Lower leg skin (tissue), 4 donors: ENCODE measurements at regions not wholly inside any gene's neighbourhood (a gene's known extent, or its start where the extent isn't known, plus 50 kb on each side); places are given as distances from the start of the nearest gene placed in this dataset.

ENCODE experiments used
- DNase-seq, 2 donors: peaks; one replicate each; pipeline ENCODE4 v3.0.0-alpha.2; 2019; ENCODE audit warnings: low spot score in 2 of 2
- H3K4me3 ChIP-seq: fragments of 200-600 bp; sonication (generic); 2 replicates; pipeline ENCODE4 v1.5.1; 2017; ENCODE audit warnings: mild to moderate bottlenecking, low read depth; ENCODE audit not compliant: poor library complexity, severe bottlenecking
- POLR2A ChIP-seq, 2 donors: fragments of 450-650 bp; IDR thresholded peaks; one replicate each; pipeline ENCODE4 v1.6.1; 2016 to 2017; ENCODE audit warnings: antibody characterized with exemption in 2 of 2, mild to moderate bottlenecking in 1 of 2, moderate library complexity in 1 of 2
- WGBS, 2 donors: methylation state at CpG; one replicate each; pipeline ENCODE4 v1.1.5; 2018; 5-methylcytosine and 5-hydroxymethylcytosine counted together
- intact Hi-C: fragments of 100-400 bp; cut with DNase I; formaldehyde crosslinking; loops from one replicate; pipeline ENCODE4 v1.15.0; 2023; ENCODE audit warnings: low total_unique reads
- TF ChIP-seq, protein P1 (sequence below), 3 donors: fragments of 450-650 bp; IDR thresholded peaks; one replicate each; pipeline ENCODE4 v1.5.1; 2016; ENCODE audit warnings: antibody characterized with exemption in 3 of 3, mild to moderate bottlenecking in 3 of 3, moderate library complexity in 2 of 3

DNA sequence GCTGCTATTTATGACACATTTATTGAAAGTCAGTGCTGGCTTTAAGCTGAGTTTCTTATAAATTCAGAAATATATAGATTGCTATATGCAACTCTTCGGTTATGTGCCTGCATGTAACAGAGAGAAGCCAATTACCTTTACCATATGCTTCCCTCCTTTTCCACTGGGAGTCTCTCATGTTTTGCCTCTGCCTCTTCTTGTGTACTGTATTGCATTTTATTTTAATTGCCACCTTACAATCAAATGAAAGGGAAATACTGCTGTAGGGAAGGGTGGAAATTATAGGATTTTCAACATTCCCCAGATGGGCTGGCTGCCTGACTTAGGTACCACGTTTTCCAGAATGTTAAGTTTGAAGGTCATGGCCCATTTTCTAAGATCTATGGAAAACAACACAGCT is 655.4 kb upstream of the SLIT2 start:
- 52 to 57% methylated on average over 2 of the region's 2 CpGs for WGBS, 2 donors
- TF ChIP-seq POLR2A (IDR thresholded peaks at IDR 0.05) = no peak
- TF ChIP-seq, protein P1, sequence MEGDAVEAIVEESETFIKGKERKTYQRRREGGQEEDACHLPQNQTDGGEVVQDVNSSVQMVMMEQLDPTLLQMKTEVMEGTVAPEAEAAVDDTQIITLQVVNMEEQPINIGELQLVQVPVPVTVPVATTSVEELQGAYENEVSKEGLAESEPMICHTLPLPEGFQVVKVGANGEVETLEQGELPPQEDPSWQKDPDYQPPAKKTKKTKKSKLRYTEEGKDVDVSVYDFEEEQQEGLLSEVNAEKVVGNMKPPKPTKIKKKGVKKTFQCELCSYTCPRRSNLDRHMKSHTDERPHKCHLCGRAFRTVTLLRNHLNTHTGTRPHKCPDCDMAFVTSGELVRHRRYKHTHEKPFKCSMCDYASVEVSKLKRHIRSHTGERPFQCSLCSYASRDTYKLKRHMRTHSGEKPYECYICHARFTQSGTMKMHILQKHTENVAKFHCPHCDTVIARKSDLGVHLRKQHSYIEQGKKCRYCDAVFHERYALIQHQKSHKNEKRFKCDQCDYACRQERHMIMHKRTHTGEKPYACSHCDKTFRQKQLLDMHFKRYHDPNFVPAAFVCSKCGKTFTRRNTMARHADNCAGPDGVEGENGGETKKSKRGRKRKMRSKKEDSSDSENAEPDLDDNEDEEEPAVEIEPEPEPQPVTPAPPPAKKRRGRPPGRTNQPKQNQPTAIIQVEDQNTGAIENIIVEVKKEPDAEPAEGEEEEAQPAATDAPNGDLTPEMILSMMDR (IDR thresholded peaks at IDR 0.05) = no peak
- no peak for DNase-seq
- H3K4me3 ChIP-seq = no peak overlapping the region
- intact Hi-C loops = no loop called here

DNA sequence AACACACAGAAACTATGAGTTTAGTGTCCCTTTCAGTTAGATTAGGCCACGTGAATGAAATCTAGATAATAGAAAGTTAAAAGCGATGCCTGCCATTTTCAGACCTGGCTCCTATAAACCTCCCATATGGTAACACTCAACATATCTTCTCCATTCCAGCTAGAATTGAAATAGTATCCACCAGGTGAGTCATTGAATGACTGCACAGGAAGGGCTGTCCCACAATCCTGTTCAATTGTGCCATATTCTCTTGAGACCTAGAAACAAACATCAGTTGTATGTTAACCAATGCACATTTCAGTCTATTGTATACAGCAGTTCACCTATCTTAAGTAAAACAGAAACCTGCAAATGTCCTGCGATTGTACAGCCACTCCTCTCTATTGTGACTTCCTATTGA is 659.3 kb upstream of the SLIT2 start:
- H3K4me3 ChIP-seq = no peak overlapping the region
- TF ChIP-seq POLR2A (IDR thresholded peaks at IDR 0.05) = no peak
- TF ChIP-seq, protein P1 (IDR thresholded peaks at IDR 0.05) = no peak
- intact Hi-C loops = no loop called here
- DNase-seq = no peak
- WGBS, 2 donors = 89 to 92% methylated on average over 3 of the region's 3 CpGs

DNA sequence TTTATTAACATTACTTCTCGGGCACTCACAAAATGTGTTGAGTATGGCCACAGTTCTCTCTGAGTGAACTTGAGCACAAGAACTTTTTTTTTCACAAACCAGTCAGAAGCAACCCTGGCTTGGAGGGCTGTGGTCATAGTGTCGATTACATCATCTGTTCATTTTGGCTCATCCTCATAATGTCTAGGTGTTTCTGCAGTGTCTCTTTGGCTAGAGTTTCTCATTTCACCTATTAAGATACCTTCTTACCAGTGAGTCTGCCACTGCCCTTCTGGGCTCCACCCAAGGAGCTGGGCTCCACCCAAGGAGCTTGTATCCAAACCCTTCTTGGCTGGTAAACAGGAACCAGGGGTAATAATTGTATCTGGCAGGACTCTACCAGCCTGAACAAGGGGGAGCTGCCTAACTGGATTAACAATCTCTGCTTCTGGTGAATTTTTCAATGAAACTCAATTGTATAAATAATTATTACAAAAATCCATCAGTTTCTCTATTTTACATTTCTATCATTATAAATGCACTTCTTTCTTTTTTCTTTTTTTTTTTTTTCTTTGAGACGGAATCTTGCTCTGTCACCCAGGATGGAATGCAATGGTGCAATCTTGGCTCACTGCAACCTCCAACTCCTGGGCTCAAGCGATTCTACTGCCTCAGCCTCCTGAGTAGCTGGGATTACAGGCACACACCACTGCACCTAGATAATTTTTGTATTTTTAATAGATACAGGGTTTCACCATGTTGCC is 667.7 kb upstream of the SLIT2 start:
- intact Hi-C loops = no loop called here
- whole genome bisulfite sequencing, 2 donors = 53 to 62% methylated on average over 4 of the region's 4 CpGs

DNA sequence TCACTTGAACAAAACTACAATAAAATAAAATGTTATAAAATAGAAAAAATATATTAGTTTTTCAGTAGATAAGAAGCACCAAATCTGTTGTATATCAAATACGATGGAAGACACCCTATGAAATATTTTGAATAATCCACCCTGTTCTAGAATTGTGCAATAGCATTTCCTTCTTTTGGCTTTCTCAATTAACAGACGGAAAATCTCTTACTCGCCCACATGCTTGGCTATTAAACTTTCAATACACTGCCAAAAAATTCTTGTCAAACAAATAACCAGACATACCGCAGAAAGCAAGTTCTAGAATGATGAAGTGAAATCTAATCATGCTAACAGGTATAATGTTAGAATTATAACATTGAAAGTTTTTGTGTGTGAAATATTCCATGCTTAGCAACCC is 671.6 kb upstream of the SLIT2 start:
- TF ChIP-seq, protein P1 (IDR thresholded peaks at IDR 0.05) = no peak
- no peak for TF ChIP-seq POLR2A (IDR thresholded peaks at IDR 0.05)
- DNase-seq = no peak
- intact Hi-C loops = no loop called here
- 16 to 20% methylated on average over 4 of the region's 4 CpGs for WGBS, 2 donors
- no peak overlapping the region for H3K4me3 ChIP-seq

More for the DNA sequence above, 667.7 kb upstream of the SLIT2 start:
- no peak overlapping the region for H3K4me3 ChIP-seq
- peak in 1 of 2 donors; percentile 19 for DNase-seq
- no peak for TF ChIP-seq POLR2A (IDR thresholded peaks at IDR 0.05)
- TF ChIP-seq, protein P1 (IDR thresholded peaks at IDR 0.05) = no peak

DNA sequence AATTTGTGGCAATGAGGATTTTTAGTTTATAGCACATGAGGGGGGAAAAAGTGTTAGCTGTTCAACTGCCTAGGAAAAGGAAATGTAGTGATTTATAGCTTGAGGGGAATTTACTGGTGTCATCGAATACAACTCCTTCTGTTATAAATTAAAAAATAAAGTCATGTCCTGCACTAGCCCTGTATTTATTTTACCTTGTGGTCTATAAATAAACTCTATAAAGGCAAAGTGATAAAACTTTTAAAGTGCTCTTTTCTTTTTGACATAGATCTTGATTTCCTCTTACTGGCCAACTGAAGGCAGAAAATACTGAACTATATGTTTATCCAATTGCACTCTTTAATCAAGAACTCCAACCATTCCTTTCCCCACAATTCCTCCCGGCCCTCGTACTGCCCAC is 672.1 kb upstream of the SLIT2 start:
- no peak overlapping the region for H3K4me3 ChIP-seq
- no peak for DNase-seq
- TF ChIP-seq, protein P1 (IDR thresholded peaks at IDR 0.05) = no peak
- no peak for TF ChIP-seq POLR2A (IDR thresholded peaks at IDR 0.05)
- 37 to 56% methylated on average over 3 of the region's 3 CpGs for WGBS, 2 donors
- intact Hi-C loops = no loop called here

DNA sequence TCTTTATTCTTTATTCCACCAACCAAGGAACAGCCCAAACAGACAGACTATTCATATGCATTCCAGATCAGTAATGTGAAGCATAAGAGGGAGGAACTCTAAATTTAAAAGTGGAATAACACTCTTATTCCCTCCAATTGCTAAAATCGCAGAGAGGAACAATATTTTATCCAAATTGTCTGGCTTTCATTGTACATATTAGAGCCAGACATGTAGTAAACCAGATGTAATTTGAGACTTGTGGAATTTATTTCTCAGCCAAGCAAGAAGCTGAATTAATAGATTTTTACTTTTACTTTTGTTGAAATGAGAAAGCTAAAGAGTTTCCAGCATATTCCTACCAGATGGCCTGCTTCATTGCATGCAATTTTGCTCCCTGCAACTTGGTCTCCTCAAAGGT is 674.6 kb upstream of the SLIT2 start:
- no peak overlapping the region for H3K4me3 ChIP-seq
- no peak for TF ChIP-seq POLR2A (IDR thresholded peaks at IDR 0.05)
- TF ChIP-seq, protein P1 (IDR thresholded peaks at IDR 0.05) = no peak
- no peak for DNase-seq
- intact Hi-C loops = no loop called here
- WGBS, 2 donors = 22 to 33% methylated on average over 1 of the region's 1 CpG
